ENCODE measurements at regions not wholly inside any gene's neighbourhood (a gene's known extent, or its start where the extent isn't known, plus 50 kb on each side); places are given as distances from the start of the nearest gene placed in this dataset.

- H3K23me2 ChIP-seq (ENCODE audit: insufficient read length, low read depth, low read length, poor library complexity, severe bottlenecking) = no peaks in the 10 kb centered on the region
- H4K5ac ChIP-seq (ENCODE audit: insufficient read length, low read depth, low read length) = no peak overlapping the region
- H3K4ac ChIP-seq (ENCODE audit: low read depth, low read length) = no peak overlapping the region
- H3K18ac ChIP-seq (ENCODE audit: insufficient read length, low read depth, low read length) = no peak overlapping the region
- H3K4me1 ChIP-seq (ENCODE audit: insufficient read depth, low read length) = no peaks in the 10 kb centered on the region
- Mint-ChIP-seq H3K36me3 (ENCODE audit: insufficient read depth in 1 of 3, low read depth in 3 of 3) (no peaks in the 10 kb centered on the region), H3K4me3 (no peak overlapping the region), H3K9me3 (no peaks in the 10 kb centered on the region; a peak in 1 of 5 replicates), H3K27me3 (ENCODE audit: low read depth) (no peaks in the 10 kb centered on the region), H3K4me1 (peaks cover 2 to 3% of the 10 kb centered on the region in 2 experiments; a peak in 2 of 4 replicates), H3K27ac (no peak overlapping the region)
- H4K91ac ChIP-seq (ENCODE audit: insufficient read length, low read depth, low read length) = no peak overlapping the region
- no peak overlapping the region for H2BK120ac ChIP-seq (ENCODE audit: low read depth, low read length, poor library complexity, severe bottlenecking)
- H2AFZ ChIP-seq (ENCODE audit: low read length) = no peak overlapping the region
- H3K27ac ChIP-seq (ENCODE audit: insufficient read length, low read depth, low read length) = no peak overlapping the region
- H3K9me3 ChIP-seq (ENCODE audit: control insufficient read depth, low read depth, low read length) = no peaks in the 10 kb centered on the region
- no peak for TF ChIP-seq CTCF (conservative IDR thresholded peaks at IDR 0.05)
- no CpG with 5 or more reads among the region's 2 CpGs for WGBS (ENCODE audit: extremely low coverage, insufficient read length, low lambda C conversion rate)
- no peak overlapping the region for H3K4me2 ChIP-seq (ENCODE audit: insufficient read depth, insufficient read length, low read length)
- no peak overlapping the region for H2BK12ac ChIP-seq (ENCODE audit: insufficient read length, low read depth, low read length)
- no peak overlapping the region for H3K23ac ChIP-seq (ENCODE audit: insufficient read length, low read depth, low read length)
- no peak overlapping the region for H3K9ac ChIP-seq (ENCODE audit: extremely low read depth, insufficient read length, low read length)
- no peak overlapping the region for H4K8ac ChIP-seq (replicated peaks; ENCODE audit: insufficient read length, low read depth, low read length)
- no peak overlapping the region for H3K56ac ChIP-seq (ENCODE audit: insufficient read length, low read depth, low read length)
- no peaks in the 10 kb centered on the region for H3K79me1 ChIP-seq (ENCODE audit: insufficient read depth, low read depth, low read length, poor library complexity, severe bottlenecking)
- no peaks in the 10 kb centered on the region for H3K27me3 ChIP-seq (ENCODE audit: insufficient read depth, low read length)
- H2BK15ac ChIP-seq (ENCODE audit: low read depth, low read length) = no peak overlapping the region
- no peak overlapping the region for H2AK5ac ChIP-seq (ENCODE audit: insufficient read length, low read length)
- no peak overlapping the region for H3T11ph ChIP-seq (ENCODE audit: low read length)
- H4K20me1 ChIP-seq (ENCODE audit: control insufficient read depth, insufficient read depth, insufficient read length) = no peaks in the 10 kb centered on the region
- H2BK5ac ChIP-seq (ENCODE audit: insufficient read length, low read length) = no peak overlapping the region
- no peak for DNase-seq
- no peak overlapping the region for H3K14ac ChIP-seq (ENCODE audit: insufficient read depth, low read length)
- no peaks in the 10 kb centered on the region for H3K79me2 ChIP-seq (ENCODE audit: insufficient read depth, low read length)
- no peak overlapping the region for H2BK20ac ChIP-seq (ENCODE audit: low read depth, low read length, poor library complexity, severe bottlenecking)
These were observed 1517.0 kb downstream of the ADGRL3 start for GRCh38 chr4:62717154-62717553.

Data from H9 (cell line).